GM12878 (cell line): ENCODE measurements at regions not wholly inside any gene's neighbourhood (a gene's known extent, or its start where the extent isn't known, plus 50 kb on each side); places are given as distances from the start of the nearest gene placed in this dataset.

Experiments used
- ATAC-seq: fragments of 200-7000 bp; cut with Tn5 transposase; 3 replicates; pipeline ENCODE4 v1.9.1; 2020; ENCODE audit warnings: mild to moderate bottlenecking, moderate library complexity
- BruUV-seq: library from RNA; stranded (reverse); fragments of 400-500 nt; replicated peaks from 2 replicates; lab custom pipeline; 2021; lab: Mats Ljungman, UMichigan
- CTCF ChIA-PET: fragments of 300-600 bp; sonication (Branson Sonifier 250); formaldehyde crosslinking; extraction: SDS; loops from one replicate; lab custom pipeline; 2021; ENCODE audit warnings: inconsistent platforms; lab: Yijun Ruan, JAX
- POLR2A ChIA-PET: fragments of 350-600 bp; formaldehyde crosslinking; extraction: SDS; loops from one replicate; lab custom pipeline; 2021; ENCODE audit warnings: inconsistent platforms; lab: Charles Lee
- RAD21 ChIA-PET: fragments of 300-600 bp; sonication (Branson Sonifier 250); formaldehyde crosslinking; loops from one replicate; lab custom pipeline; 2023; ENCODE audit warnings: antibody characterized with exemption; ENCODE audit not compliant: unreplicated experiment; lab: Charles Lee
- SMC1A ChIA-PET: fragments of 300-600 bp; sonication (Branson Sonifier 250); formaldehyde crosslinking; loops from one replicate; lab custom pipeline; 2023; ENCODE audit not compliant: unreplicated experiment, uncharacterized antibody; lab: Charles Lee
- DNase-seq: peaks from one replicate; pipeline ENCODE4 v3.0.0-alpha.2; 2011; ENCODE audit warnings: low read depth, low spot score
- FAIRE-seq: peaks from 3 replicates; lab custom pipeline; 2011; peaks lifted over from hg19 to GRCh38; lab: Jason Lieb, UNC
- H2AFZ ChIP-seq: 2 replicates; pipeline ENCODE4 v1.6.0; 2011; ENCODE audit warnings: low read depth, low read length, control low read depth; ENCODE audit not compliant: control insufficient read depth
- H3K27ac ChIP-seq: 2 replicates; pipeline ENCODE4 v1.5.1; 2011; ENCODE audit warnings: control low read depth; ENCODE audit not compliant: control insufficient read depth, insufficient read depth
- H3K27me3 ChIP-seq, 2 experiments: replicated peaks in 1 of 2; 2 replicates each; pipeline versions ENCODE4 v1.6.0 to v1.6.1; 2011; ENCODE audit warnings: low read length in 1 of 2; ENCODE audit not compliant: control insufficient read depth in 2 of 2, insufficient read depth in 2 of 2
- H3K36me3 ChIP-seq, 2 experiments: 2 replicates each; pipeline ENCODE4 v1.5.1; 2011; ENCODE audit warnings: low read length in 1 of 2; ENCODE audit not compliant: control insufficient read depth in 2 of 2, insufficient read depth in 2 of 2
- H3K4me1 ChIP-seq: 2 replicates; pipeline ENCODE4 v1.6.1; 2011; ENCODE audit warnings: mild to moderate bottlenecking, low read length, moderate library complexity, mixed read lengths; ENCODE audit not compliant: control insufficient read depth, insufficient read depth
- H3K4me2 ChIP-seq: 2 replicates; pipeline ENCODE4 v1.6.0; 2011; ENCODE audit warnings: control low read depth; ENCODE audit not compliant: control insufficient read depth, insufficient read depth
- H3K4me3 ChIP-seq: fragments of 200-600 bp; sonication (generic); 2 replicates; pipeline ENCODE4 v1.5.1; 2016
- H3K79me2 ChIP-seq: 2 replicates; pipeline ENCODE4 v1.6.0; 2011; ENCODE audit warnings: low read length; ENCODE audit not compliant: control insufficient read depth, insufficient read depth
- H3K9ac ChIP-seq: 2 replicates; pipeline ENCODE4 v1.8.0; 2011; ENCODE audit warnings: low read length, control low read depth, mixed read lengths; ENCODE audit not compliant: control insufficient read depth, insufficient read depth
- H3K9me3 ChIP-seq: replicated peaks from 3 replicates; pipeline ENCODE4 v1.5.1; 2011; ENCODE audit warnings: mild to moderate bottlenecking, low read length; ENCODE audit not compliant: control insufficient read depth, insufficient read depth
- H4K20me1 ChIP-seq: 2 replicates; pipeline ENCODE4 v1.6.0; 2011; ENCODE audit not compliant: control insufficient read depth, insufficient read depth
- HDAC6 ChIP-seq: fragments of 200-600 bp; sonication (generic); IDR thresholded peaks from one replicate; pipeline ENCODE4 v1.8.0; 2017; ENCODE audit warnings: antibody characterized with exemption; ENCODE audit not compliant: unreplicated experiment
- HDGF ChIP-seq: fragments of 450-650 bp; IDR thresholded peaks from 2 replicates; pipeline ENCODE4 v1.6.1; 2016; ENCODE audit warnings: antibody characterized with exemption
- KAT2A ChIP-seq: conservative IDR thresholded peaks from 2 replicates; pipeline ENCODE4 v1.6.1; 2011; ENCODE audit warnings: low read depth, low read length; ENCODE audit not compliant: control insufficient read depth
- PKNOX1 ChIP-seq: fragments of 450-650 bp; IDR thresholded peaks from 2 replicates; pipeline ENCODE4 v1.6.1; 2016; ENCODE audit warnings: mild to moderate bottlenecking
- PRDM15 ChIP-seq: fragments of 450-650 bp; formaldehyde crosslinking; IDR thresholded peaks from 2 replicates; pipeline ENCODE4 v1.4.0; 2020; ENCODE audit warnings: mild to moderate bottlenecking, moderate library complexity
- RBBP5 ChIP-seq: fragments of 200-600 bp; sonication (generic); conservative IDR thresholded peaks from 2 replicates; pipeline ENCODE4 v1.6.1; 2016
- RUNX3 ChIP-seq: IDR thresholded peaks from 2 replicates; pipeline ENCODE4 v1.6.1; 2012; ENCODE audit warnings: low read length, inconsistent platforms
- SMC3 ChIP-seq: IDR thresholded peaks from 2 replicates; pipeline ENCODE4 v1.6.1; 2011; ENCODE audit warnings: low read length, improper control_type of control experiment, borderline replicate concordance
- SREBF2 ChIP-seq: IDR thresholded peaks from 2 replicates; pipeline ENCODE4 v1.6.1; 2012; ENCODE audit warnings: mild to moderate bottlenecking, low read length
- SUZ12 ChIP-seq: fragments of 200-600 bp; sonication (generic); IDR thresholded peaks from one replicate; pipeline ENCODE4 v1.6.1; 2018; ENCODE audit warnings: antibody characterized with exemption, mild to moderate bottlenecking; ENCODE audit not compliant: unreplicated experiment
- ZSCAN29 ChIP-seq: fragments of 450-650 bp; IDR thresholded peaks from 2 replicates; pipeline ENCODE4 v1.6.1; 2017; ENCODE audit warnings: mild to moderate bottlenecking, moderate library complexity
- WGBS: methylation state at CpG from one replicate; pipeline ENCODE4 v1.1.6; 2016; ENCODE audit warnings: low lambda C conversion rate; ENCODE audit not compliant: insufficient replicate concordance, insufficient coverage; ENCODE audit errors: missing lambda C conversion rate; 5-methylcytosine and 5-hydroxymethylcytosine counted together
- in situ Hi-C: fragments of 300-500 bp; cut with MboI; formaldehyde crosslinking; loops from 9 replicates; pipeline ENCODE4 v1.14.3; 2018; ENCODE audit warnings: mixed read lengths
- intact Hi-C: fragments of 100-400 bp; cut with micrococcal nuclease; formaldehyde crosslinking; loops from one replicate; pipeline ENCODE4 v1.14.2; 2022; ENCODE audit not compliant: unreplicated experiment
- TF ChIP-seq, protein P1 (sequence below): fragments of 450-650 bp; IDR thresholded peaks from 2 replicates; pipeline ENCODE4 v1.6.1; 2017; ENCODE audit warnings: mild to moderate bottlenecking, moderate library complexity
- TF ChIP-seq, protein P2 (sequence below): fragments of 450-650 bp; IDR thresholded peaks from 2 replicates; pipeline ENCODE4 v1.6.1; 2014; ENCODE audit warnings: mild to moderate bottlenecking

DNA sequence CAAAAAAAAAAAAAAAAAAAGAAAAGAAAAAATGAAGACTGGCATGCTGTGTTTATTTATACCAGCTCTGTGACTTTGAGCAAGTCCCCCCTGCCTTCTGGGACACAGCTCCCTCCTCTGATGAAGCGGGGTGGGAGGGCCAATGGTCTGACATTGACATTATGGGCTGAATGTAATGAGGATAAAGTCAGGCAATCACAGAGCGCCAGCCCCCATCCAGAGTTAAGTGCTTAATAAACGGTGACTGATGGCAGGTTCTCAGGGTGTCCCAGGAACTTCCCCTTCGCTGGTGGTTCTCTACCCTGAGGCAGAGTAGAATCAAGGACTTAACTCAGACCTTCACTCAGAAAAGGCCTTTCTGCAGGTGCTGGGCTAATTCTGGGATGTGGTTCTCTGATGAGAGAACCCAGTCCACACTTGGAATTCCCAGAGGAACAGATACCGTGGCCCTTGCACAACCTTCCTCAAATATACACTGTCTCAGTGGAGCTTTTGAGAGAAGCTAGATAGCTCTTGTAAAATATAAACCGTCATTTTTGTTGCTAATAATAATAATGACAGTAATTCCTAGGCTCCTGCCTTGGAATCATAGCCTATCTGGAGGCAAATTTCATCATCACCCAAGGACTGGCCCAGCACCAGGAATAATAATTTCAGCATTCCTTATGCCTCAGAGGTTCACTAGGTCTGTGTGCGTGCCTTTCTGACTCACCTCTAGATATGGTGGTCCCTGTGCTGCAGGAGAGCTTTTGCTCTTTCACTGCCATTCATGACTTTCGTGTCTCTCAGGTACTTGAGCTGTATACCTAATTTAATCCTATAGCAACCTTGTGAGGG lies 115.8 kb downstream of the RPLP1 start:
- CTCF ChIA-PET: no interaction called here
- in situ Hi-C loops (no loop called here), intact Hi-C loops (no loop called here)
- Histone ChIP-seq H3K4me3 (no peak overlapping the region), H3K27ac (no peak overlapping the region), H3K9me3 (no peaks in the 10 kb centered on the region), H3K27me3 (no peaks in the 10 kb centered on the region; a peak in 3 of 4 replicates), H4K20me1 (no peaks in the 10 kb centered on the region), H2AFZ (no peak overlapping the region), H3K79me2 (no peaks in the 10 kb centered on the region), H3K4me2 (no peak overlapping the region), H3K36me3 (no peaks in the 10 kb centered on the region), H3K9ac (no peak overlapping the region), H3K4me1 (no peaks in the 10 kb centered on the region)
- no peak for DNase-seq
- ATAC-seq: no peak
- no peak for FAIRE-seq
- SMC1A ChIA-PET: interaction anchor here (1.1 kb wide), 1 partner anchor 111 kb away, joined by 3 read pairs; no protein-coding TSS in a partner anchor
- POLR2A ChIA-PET: interaction anchor here (0.6 kb wide), 1 partner anchor 13 kb away, joined by 5 read pairs; no protein-coding TSS in a partner anchor
- RAD21 ChIA-PET: no interaction called here
- BruUV-seq: no TSS peak
- 19% methylated on average over 8 of the region's 8 CpGs for WGBS
- no peak for TF ChIP-seq SMC3
- no peak for TF ChIP-seq HDAC6
- no peak for TF ChIP-seq SUZ12
- TF ChIP-seq, protein P1, sequence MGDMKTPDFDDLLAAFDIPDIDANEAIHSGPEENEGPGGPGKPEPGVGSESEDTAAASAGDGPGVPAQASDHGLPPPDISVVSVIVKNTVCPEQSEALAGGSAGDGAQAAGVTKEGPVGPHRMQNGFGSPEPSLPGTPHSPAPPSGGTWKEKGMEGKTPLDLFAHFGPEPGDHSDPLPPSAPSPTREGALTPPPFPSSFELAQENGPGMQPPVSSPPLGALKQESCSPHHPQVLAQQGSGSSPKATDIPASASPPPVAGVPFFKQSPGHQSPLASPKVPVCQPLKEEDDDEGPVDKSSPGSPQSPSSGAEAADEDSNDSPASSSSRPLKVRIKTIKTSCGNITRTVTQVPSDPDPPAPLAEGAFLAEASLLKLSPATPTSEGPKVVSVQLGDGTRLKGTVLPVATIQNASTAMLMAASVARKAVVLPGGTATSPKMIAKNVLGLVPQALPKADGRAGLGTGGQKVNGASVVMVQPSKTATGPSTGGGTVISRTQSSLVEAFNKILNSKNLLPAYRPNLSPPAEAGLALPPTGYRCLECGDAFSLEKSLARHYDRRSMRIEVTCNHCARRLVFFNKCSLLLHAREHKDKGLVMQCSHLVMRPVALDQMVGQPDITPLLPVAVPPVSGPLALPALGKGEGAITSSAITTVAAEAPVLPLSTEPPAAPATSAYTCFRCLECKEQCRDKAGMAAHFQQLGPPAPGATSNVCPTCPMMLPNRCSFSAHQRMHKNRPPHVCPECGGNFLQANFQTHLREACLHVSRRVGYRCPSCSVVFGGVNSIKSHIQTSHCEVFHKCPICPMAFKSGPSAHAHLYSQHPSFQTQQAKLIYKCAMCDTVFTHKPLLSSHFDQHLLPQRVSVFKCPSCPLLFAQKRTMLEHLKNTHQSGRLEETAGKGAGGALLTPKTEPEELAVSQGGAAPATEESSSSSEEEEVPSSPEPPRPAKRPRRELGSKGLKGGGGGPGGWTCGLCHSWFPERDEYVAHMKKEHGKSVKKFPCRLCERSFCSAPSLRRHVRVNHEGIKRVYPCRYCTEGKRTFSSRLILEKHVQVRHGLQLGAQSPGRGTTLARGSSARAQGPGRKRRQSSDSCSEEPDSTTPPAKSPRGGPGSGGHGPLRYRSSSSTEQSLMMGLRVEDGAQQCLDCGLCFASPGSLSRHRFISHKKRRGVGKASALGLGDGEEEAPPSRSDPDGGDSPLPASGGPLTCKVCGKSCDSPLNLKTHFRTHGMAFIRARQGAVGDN: no peak
- TF ChIP-seq, protein P2, sequence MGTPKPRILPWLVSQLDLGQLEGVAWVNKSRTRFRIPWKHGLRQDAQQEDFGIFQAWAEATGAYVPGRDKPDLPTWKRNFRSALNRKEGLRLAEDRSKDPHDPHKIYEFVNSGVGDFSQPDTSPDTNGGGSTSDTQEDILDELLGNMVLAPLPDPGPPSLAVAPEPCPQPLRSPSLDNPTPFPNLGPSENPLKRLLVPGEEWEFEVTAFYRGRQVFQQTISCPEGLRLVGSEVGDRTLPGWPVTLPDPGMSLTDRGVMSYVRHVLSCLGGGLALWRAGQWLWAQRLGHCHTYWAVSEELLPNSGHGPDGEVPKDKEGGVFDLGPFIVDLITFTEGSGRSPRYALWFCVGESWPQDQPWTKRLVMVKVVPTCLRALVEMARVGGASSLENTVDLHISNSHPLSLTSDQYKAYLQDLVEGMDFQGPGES: no peak
- TF ChIP-seq ZSCAN29: no peak
- TF ChIP-seq RBBP5: no peak
- no peak for TF ChIP-seq KAT2A
- no peak for TF ChIP-seq PKNOX1
- TF ChIP-seq PRDM15 (CRISPR knock-in tag): no peak
- TF ChIP-seq SREBF2: no peak
- no peak for TF ChIP-seq HDGF
- TF ChIP-seq RUNX3: no peak
